HEK293 (cell line): ENCODE measurements at regions not wholly inside any gene's neighbourhood (a gene's known extent, or its start where the extent isn't known, plus 50 kb on each side); places are given as distances from the start of the nearest gene placed in this dataset.

Source experiments
- CTCF ChIA-PET: fragments of 350-600 bp; formaldehyde crosslinking; extraction: SDS; loops from one replicate; lab custom pipeline; 2021; ENCODE audit warnings: antibody characterized with exemption; lab: Yijun Ruan, JAX
- POLR2A ChIA-PET: fragments of 300-600 bp; formaldehyde crosslinking; extraction: SDS; loops from one replicate; lab custom pipeline; 2020; ENCODE audit warnings: antibody characterized with exemption, inconsistent platforms; lab: Yijun Ruan, JAX
- H3K27ac ChIP-seq: fragments of 200-500 bp; sonication (Bioruptor generic); 2 replicates; pipeline ENCODE4 v1.5.1; 2014; ENCODE audit warnings: low read depth, low read length, control low read depth, inconsistent platforms; ENCODE audit errors: extremely low read depth
- H3K36me3 ChIP-seq, 2 experiments: fragments of 200-500 bp in 1 of 2; sonication (Bioruptor generic) in 1 of 2; 1 replicate in 1 of 2; 2 replicates in 1 of 2; pipeline ENCODE4 v1.5.1; 2014 to 2017; ENCODE audit warnings: inconsistent platforms in 2 of 2, low read length in 2 of 2; ENCODE audit not compliant: control insufficient read depth in 2 of 2, insufficient read depth in 1 of 2
- H3K4me1 ChIP-seq: fragments of 200-500 bp; sonication (Bioruptor generic); 2 replicates; pipeline ENCODE4 v1.5.1; 2014; ENCODE audit warnings: mild to moderate bottlenecking, low read length, inconsistent platforms; ENCODE audit not compliant: control insufficient read depth, insufficient read depth
- H3K4me3 ChIP-seq: 2 replicates; pipeline ENCODE4 v1.5.1; 2011; ENCODE audit warnings: low read depth, mild to moderate bottlenecking, control low read depth, low read length, moderate library complexity
- H3K9me3 ChIP-seq: fragments of 200-500 bp; sonication (Bioruptor generic); 2 replicates; pipeline ENCODE4 v1.5.1; 2014; ENCODE audit warnings: low read depth, low read length, inconsistent platforms; ENCODE audit not compliant: control insufficient read depth, insufficient read depth
- GLIS2 ChIP-seq: fragments of 450-650 bp; formaldehyde crosslinking; IDR thresholded peaks from 2 replicates; pipeline ENCODE4 v1.5.1; 2016; ENCODE audit warnings: missing biosample characterization, missing genetic modification characterization
- KLF16 ChIP-seq: fragments of 450-650 bp; formaldehyde crosslinking; IDR thresholded peaks from 2 replicates; pipeline ENCODE4 v1.5.1; 2017; ENCODE audit warnings: missing biosample characterization, missing genetic modification characterization
- MYNN ChIP-seq: fragments of 450-650 bp; formaldehyde crosslinking; IDR thresholded peaks from 2 replicates; pipeline ENCODE4 v1.5.1; 2016; ENCODE audit warnings: missing biosample characterization, missing genetic modification characterization, borderline replicate concordance
- MZF1 ChIP-seq: fragments of 450-650 bp; formaldehyde crosslinking; IDR thresholded peaks from 2 replicates; pipeline ENCODE4 v1.5.1; 2017; ENCODE audit warnings: missing biosample characterization, missing genetic modification characterization, borderline replicate concordance
- PBX3 ChIP-seq: sonication (generic); formaldehyde crosslinking; IDR thresholded peaks from 2 replicates; pipeline ENCODE4 v1.8.1; 2022; ENCODE audit warnings: mild to moderate bottlenecking, moderate library complexity, missing genetic modification reagents
- SCRT1 ChIP-seq: fragments of 450-650 bp; formaldehyde crosslinking; IDR thresholded peaks from 2 replicates; pipeline ENCODE4 v1.5.1; 2016; ENCODE audit warnings: missing biosample characterization, missing genetic modification characterization, borderline replicate concordance
- SP2 ChIP-seq: fragments of 450-650 bp; formaldehyde crosslinking; IDR thresholded peaks from 2 replicates; pipeline ENCODE4 v1.5.1; 2016; ENCODE audit warnings: missing biosample characterization, missing genetic modification characterization
- TCF7L2 ChIP-seq: IDR thresholded peaks from 2 replicates; pipeline ENCODE4 v1.6.1; 2011; ENCODE audit warnings: low read depth, mild to moderate bottlenecking, inconsistent platforms, low read length, moderate library complexity, borderline replicate concordance
- ZBTB48 ChIP-seq: fragments of 450-650 bp; formaldehyde crosslinking; IDR thresholded peaks from 2 replicates; pipeline ENCODE4 v1.5.1; 2016; ENCODE audit warnings: missing biosample characterization, missing genetic modification characterization
- ZBTB6 ChIP-seq: fragments of 450-650 bp; formaldehyde crosslinking; IDR thresholded peaks from 2 replicates; pipeline ENCODE4 v1.5.1; 2017; ENCODE audit warnings: missing biosample characterization, missing genetic modification characterization
- ZNF133 ChIP-seq: fragments of 450-650 bp; formaldehyde crosslinking; IDR thresholded peaks from 2 replicates; pipeline ENCODE4 v1.5.1; 2016; ENCODE audit warnings: missing biosample characterization, missing genetic modification characterization
- ZNF146 ChIP-seq: fragments of 450-650 bp; formaldehyde crosslinking; IDR thresholded peaks from 2 replicates; pipeline ENCODE4 v1.5.1; 2016; ENCODE audit warnings: missing biosample characterization, missing genetic modification characterization
- ZNF16 ChIP-seq: fragments of 450-650 bp; formaldehyde crosslinking; IDR thresholded peaks from 2 replicates; pipeline ENCODE4 v1.5.1; 2016; ENCODE audit warnings: low read depth, missing biosample characterization, missing genetic modification characterization
- ZNF18 ChIP-seq: fragments of 450-650 bp; formaldehyde crosslinking; IDR thresholded peaks from 2 replicates; pipeline ENCODE4 v1.5.1; 2016; ENCODE audit warnings: missing biosample characterization, missing genetic modification characterization
- ZNF248 ChIP-seq: fragments of 450-650 bp; formaldehyde crosslinking; IDR thresholded peaks from 2 replicates; pipeline ENCODE4 v1.5.1; 2017; ENCODE audit warnings: missing biosample characterization, missing genetic modification characterization
- ZNF350 ChIP-seq: fragments of 450-650 bp; formaldehyde crosslinking; IDR thresholded peaks from 2 replicates; pipeline ENCODE4 v1.5.0; 2017; ENCODE audit warnings: missing biosample characterization, mild to moderate bottlenecking, missing genetic modification characterization
- ZNF362 ChIP-seq: fragments of 450-650 bp; formaldehyde crosslinking; IDR thresholded peaks from 2 replicates; pipeline ENCODE4 v1.5.1; 2016; ENCODE audit warnings: missing biosample characterization, missing genetic modification characterization
- ZNF391 ChIP-seq: fragments of 450-650 bp; formaldehyde crosslinking; IDR thresholded peaks from 2 replicates; pipeline ENCODE4 v1.5.1; 2016; ENCODE audit warnings: low read depth, missing biosample characterization, missing genetic modification characterization, borderline replicate concordance
- ZNF398 ChIP-seq: fragments of 450-650 bp; formaldehyde crosslinking; IDR thresholded peaks from 2 replicates; pipeline ENCODE4 v1.5.1; 2017; ENCODE audit warnings: missing biosample characterization, missing genetic modification characterization
- ZNF501 ChIP-seq: fragments of 450-650 bp; formaldehyde crosslinking; IDR thresholded peaks from 2 replicates; pipeline ENCODE4 v1.5.1; 2016; ENCODE audit warnings: missing biosample characterization, missing genetic modification characterization
- ZNF514 ChIP-seq: fragments of 450-650 bp; formaldehyde crosslinking; IDR thresholded peaks from 2 replicates; pipeline ENCODE4 v1.5.1; 2016; ENCODE audit warnings: missing biosample characterization, missing genetic modification characterization
- ZNF530 ChIP-seq: fragments of 450-650 bp; formaldehyde crosslinking; IDR thresholded peaks from 2 replicates; pipeline ENCODE4 v1.5.1; 2016; ENCODE audit warnings: low read depth, missing biosample characterization, missing genetic modification characterization
- ZNF561 ChIP-seq: fragments of 450-650 bp; IDR thresholded peaks from 2 replicates; pipeline ENCODE4 v1.5.1; 2018; ENCODE audit warnings: missing biosample characterization, missing genetic modification characterization, borderline replicate concordance
- ZNF596 ChIP-seq: fragments of 450-650 bp; IDR thresholded peaks from 2 replicates; pipeline ENCODE4 v1.5.0; 2018; ENCODE audit warnings: missing biosample characterization, mild to moderate bottlenecking, missing genetic modification characterization, moderate library complexity
- ZNF664 ChIP-seq: fragments of 450-650 bp; formaldehyde crosslinking; IDR thresholded peaks from 2 replicates; pipeline ENCODE4 v1.5.1; 2016; ENCODE audit warnings: missing biosample characterization, missing genetic modification characterization
- ZNF670 ChIP-seq: fragments of 450-650 bp; formaldehyde crosslinking; IDR thresholded peaks from 2 replicates; pipeline ENCODE4 v1.5.1; 2016; ENCODE audit warnings: missing biosample characterization, missing genetic modification characterization, low read depth
- ZNF677 ChIP-seq: fragments of 450-650 bp; IDR thresholded peaks from 2 replicates; pipeline ENCODE4 v1.5.0; 2018; ENCODE audit warnings: missing biosample characterization, mild to moderate bottlenecking, missing genetic modification characterization, moderate library complexity
- ZNF837 ChIP-seq: fragments of 450-650 bp; formaldehyde crosslinking; IDR thresholded peaks from 2 replicates; pipeline ENCODE4 v1.5.1; 2016; ENCODE audit warnings: missing biosample characterization, missing genetic modification characterization
- ZNF843 ChIP-seq: fragments of 450-650 bp; formaldehyde crosslinking; IDR thresholded peaks from 2 replicates; pipeline ENCODE4 v1.5.1; 2016; ENCODE audit warnings: missing biosample characterization, missing genetic modification characterization
- ZSCAN23 ChIP-seq: fragments of 450-650 bp; formaldehyde crosslinking; IDR thresholded peaks from 2 replicates; pipeline ENCODE4 v1.5.1; 2016; ENCODE audit warnings: missing biosample characterization, missing genetic modification characterization

GRCh38 chr3:34619990-34620389 is 821.6 kb downstream of the PDCD6IP start:
- Histone ChIP-seq H3K4me3 (no peak overlapping the region), H3K4me1 (no peaks in the 10 kb centered on the region), H3K9me3 (no peaks in the 10 kb centered on the region), H3K36me3 (no peaks in the 10 kb centered on the region), H3K27ac (no peak overlapping the region)
- POLR2A ChIA-PET: no interaction called here
- CTCF ChIA-PET: no interaction called here
- TF ChIP-seq ZNF843 (tag by site-specific recombination) (no peak), SCRT1 (no peak), ZNF837 (no peak), ZNF670 (tag by site-specific recombination) (no peak), ZNF561 (no peak), GLIS2 (tag by site-specific recombination) (no peak), ZNF530 (tag by site-specific recombination) (no peak), ZBTB48 (tag by site-specific recombination) (no peak), ZBTB6 (tag by site-specific recombination) (no peak), ZNF398 (tag by site-specific recombination) (no peak), ZNF16 (no peak), ZNF514 (tag by site-specific recombination) (no peak), ZNF596 (no peak), SP2 (tag by site-specific recombination) (no peak), ZNF391 (tag by site-specific recombination) (no peak), ZNF133 (tag by site-specific recombination) (no peak), ZNF350 (tag by site-specific recombination) (no peak)
- TF ChIP-seq, all 188 proteins: peak for 0

- Histone ChIP-seq H3K36me3 (no peaks in the 10 kb centered on the region), H3K4me3 (no peak overlapping the region), H3K9me3 (no peaks in the 10 kb centered on the region), H3K27ac (no peak overlapping the region), H3K4me1 (no peaks in the 10 kb centered on the region)
- TF ChIP-seq MZF1 (tag by site-specific recombination) (no peak), ZNF561 (no peak), SP2 (tag by site-specific recombination) (no peak), ZBTB48 (tag by site-specific recombination) (no peak), ZSCAN23 (no peak), PBX3 (CRISPR knock-in tag) (no peak), ZNF16 (no peak), MYNN (tag by site-specific recombination) (no peak), TCF7L2 (no peak), ZNF18 (tag by site-specific recombination) (no peak), ZNF664 (tag by site-specific recombination) (no peak), ZNF677 (tag by site-specific recombination) (no peak), ZNF501 (no peak), ZNF362 (no peak), GLIS2 (tag by site-specific recombination) (no peak), KLF16 (no peak), ZNF146 (no peak), ZNF248 (no peak)
- ChIA-PET POLR2A (no interaction called here), CTCF (interaction anchor here (0.6 kb wide), 1 partner anchor 57 kb away, joined by 3 read pairs; no protein-coding TSS in a partner anchor)
Measured at GRCh38 chr3:34626699-34627098, 828.3 kb downstream of the PDCD6IP start.
